PC-3 (cell line): ENCODE measurements at regions not wholly inside any gene's neighbourhood (a gene's known extent, or its start where the extent isn't known, plus 50 kb on each side); places are given as distances from the start of the nearest gene placed in this dataset.

Source experiments
- ATAC-seq: fragments of 200-7000 bp; cut with Tn5 transposase; 2 replicates; pipeline ENCODE4 v1.9.1; 2020; ENCODE audit warnings: mild to moderate bottlenecking, moderate library complexity
- BruUV-seq: library from RNA; stranded (reverse); fragments of 400-500 nt; replicated peaks from 2 replicates; lab custom pipeline; 2021; lab: Mats Ljungman, UMichigan
- CTCF ChIA-PET: fragments of 300-600 bp; sonication (Branson Sonifier 250); formaldehyde crosslinking; loops from one replicate; lab custom pipeline; 2022; ENCODE audit warnings: antibody characterized with exemption; lab: Charles Lee
- POLR2A ChIA-PET: fragments of 300-600 bp; sonication (Branson Sonifier 250); formaldehyde crosslinking; loops from one replicate; lab custom pipeline; 2022; ENCODE audit warnings: antibody characterized with exemption; ENCODE audit not compliant: unreplicated experiment; lab: Charles Lee
- DNase-seq: peaks from one replicate; pipeline ENCODE4 v3.0.0-alpha.2; 2015
- H2AFZ ChIP-seq: fragments of 300-600 bp; sonication (generic); 2 replicates; pipeline ENCODE4 v1.6.0; 2016; ENCODE audit warnings: antibody characterized with exemption, low read length
- H3F3A ChIP-seq: fragments of 300-600 bp; sonication (generic); one replicate; pipeline ENCODE4 v1.6.0; 2017; ENCODE audit warnings: antibody characterized with exemption, low read length, control low read depth, mild to moderate bottlenecking; ENCODE audit not compliant: unreplicated experiment
- H3K27ac ChIP-seq: fragments of 300-600 bp; sonication (generic); 2 replicates; pipeline ENCODE4 v1.5.1; 2016; ENCODE audit warnings: mild to moderate bottlenecking, low read length
- H3K27me3 ChIP-seq: fragments of 300-600 bp; sonication (generic); 2 replicates; pipeline ENCODE4 v1.6.1; 2016; ENCODE audit warnings: low read length, mixed read lengths
- H3K36me3 ChIP-seq: fragments of 300-600 bp; sonication (generic); 2 replicates; pipeline ENCODE4 v1.6.1; 2016; ENCODE audit warnings: low read depth, mixed run types, low read length, mixed read lengths
- H3K4me1 ChIP-seq: fragments of 300-600 bp; sonication (generic); 2 replicates; pipeline ENCODE4 v1.5.1; 2016; ENCODE audit warnings: low read length; ENCODE audit not compliant: insufficient read depth
- H3K4me2 ChIP-seq: fragments of 300-600 bp; sonication (generic); 2 replicates; pipeline ENCODE4 v1.6.0; 2016; ENCODE audit warnings: low read length
- H3K4me3 ChIP-seq: fragments of 300-600 bp; sonication (generic); 2 replicates; pipeline ENCODE4 v1.5.1; 2016; ENCODE audit warnings: mild to moderate bottlenecking, low read length, mixed read lengths
- H3K79me2 ChIP-seq: fragments of 300-600 bp; sonication (generic); 2 replicates; pipeline ENCODE4 v1.6.1; 2017; ENCODE audit warnings: low read length, mixed read lengths
- H3K9ac ChIP-seq: fragments of 300-600 bp; sonication (generic); 2 replicates; pipeline ENCODE4 v1.6.0; 2016; ENCODE audit warnings: mild to moderate bottlenecking, low read length
- H3K9me2 ChIP-seq: fragments of 300-600 bp; sonication (generic); replicated peaks from 2 replicates; pipeline ENCODE4 v1.6.1; 2016; ENCODE audit warnings: mixed run types, low read length, mixed read lengths
- H3K9me3 ChIP-seq: fragments of 300-600 bp; sonication (generic); 2 replicates; pipeline ENCODE4 v1.6.1; 2016; ENCODE audit warnings: low read length, mixed read lengths
- H4K20me1 ChIP-seq: fragments of 300-600 bp; sonication (generic); 2 replicates; pipeline ENCODE4 v1.6.1; 2016; ENCODE audit warnings: low read length, mixed read lengths
- CTCF ChIP-seq: fragments of 300-600 bp; sonication (generic); conservative IDR thresholded peaks from 2 replicates; pipeline ENCODE4 v1.5.1; 2017; ENCODE audit warnings: antibody characterized with exemption, low read depth, mild to moderate bottlenecking, low read length
- EZH2 ChIP-seq: fragments of 300-600 bp; sonication (generic); IDR thresholded peaks from one replicate; pipeline ENCODE4 v1.6.1; 2017; ENCODE audit warnings: antibody characterized with exemption, mild to moderate bottlenecking, low read length; ENCODE audit not compliant: unreplicated experiment
- EZH2phosphoT487 ChIP-seq: fragments of 300-600 bp; sonication (generic); IDR thresholded peaks from 2 replicates; pipeline ENCODE4 v1.6.1; 2018; ENCODE audit warnings: mild to moderate bottlenecking, antibody characterized with exemption, low read length, borderline replicate concordance
- intact Hi-C: fragments of 100-400 bp; cut with micrococcal nuclease; formaldehyde crosslinking; loops from 2 replicates; pipeline ENCODE4 v1.9.0; 2023

- BruUV-seq = no TSS peak
Observed at GRCh38 chr1:81314513-81315233, 486.1 kb upstream of the ADGRL2 start.

DNA sequence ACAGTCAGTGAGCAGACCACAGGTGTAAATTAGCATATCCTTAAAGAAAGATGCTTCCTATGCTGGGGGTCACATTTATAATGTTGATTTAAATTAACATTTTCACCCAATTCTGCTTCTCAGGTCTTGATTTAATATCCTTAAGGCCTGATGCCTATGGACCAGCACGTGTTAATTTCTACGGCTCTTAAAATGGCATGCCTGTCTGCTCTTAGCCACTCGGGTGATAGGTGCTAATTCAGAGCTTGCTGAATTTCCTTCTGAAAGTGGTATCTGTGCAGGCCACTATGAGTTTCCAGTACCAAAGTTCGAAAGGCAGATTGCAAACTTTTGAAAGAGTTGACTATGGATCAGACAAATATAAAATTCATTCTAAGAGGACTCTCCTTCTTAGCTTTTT is 487.4 kb upstream of the ADGRL2 start:
- H3K4me3 ChIP-seq = no peak overlapping the region
- H3K9me3 ChIP-seq = no peaks in the 10 kb centered on the region
- no peak overlapping the region for H2AFZ ChIP-seq
- no peaks in the 10 kb centered on the region for H4K20me1 ChIP-seq
- no peak for DNase-seq
- no peaks in the 10 kb centered on the region for H3K36me3 ChIP-seq
- no peaks in the 10 kb centered on the region for H3K9me2 ChIP-seq
- no peaks in the 10 kb centered on the region for H3K79me2 ChIP-seq
- POLR2A ChIA-PET = no interaction called here
- no peaks in the 10 kb centered on the region for H3F3A ChIP-seq
- CTCF ChIA-PET = no interaction called here
- H3K27ac ChIP-seq = no peak overlapping the region
- TF ChIP-seq EZH2 (no peak), EZH2phosphoT487 (no peak), CTCF (no peak)
- no peak overlapping the region for H3K4me2 ChIP-seq
- H3K4me1 ChIP-seq = no peaks in the 10 kb centered on the region
- peaks cover 48% of the 10 kb centered on the region for H3K27me3 ChIP-seq
- intact Hi-C loops = no loop called here
- no TSS peak for BruUV-seq
- H3K9ac ChIP-seq = no peak overlapping the region
- ATAC-seq = no peak

More at GRCh38 chr1:81314513-81315233, 486.1 kb upstream of the ADGRL2 start:
- no peak overlapping the region for H2AFZ ChIP-seq
- DNase-seq (no peak), ATAC-seq (peak; percentile 18; the same call in 1 of the 2 replicates)
- H3F3A ChIP-seq = no peaks in the 10 kb centered on the region
- ChIA-PET CTCF (no interaction called here), POLR2A (no interaction called here)
- no peaks in the 10 kb centered on the region for H4K20me1 ChIP-seq
- H3K9me3 ChIP-seq = no peaks in the 10 kb centered on the region
- H3K9me2 ChIP-seq = no peaks in the 10 kb centered on the region
- no peaks in the 10 kb centered on the region for H3K4me1 ChIP-seq
- no peak overlapping the region for H3K4me2 ChIP-seq
- no peak overlapping the region for H3K27ac ChIP-seq
- no peak for TF ChIP-seq EZH2
- H3K79me2 ChIP-seq = no peaks in the 10 kb centered on the region
- no peak overlapping the region for H3K9ac ChIP-seq
- intact Hi-C loops = no loop called here
- H3K4me3 ChIP-seq = no peak overlapping the region
- no peaks in the 10 kb centered on the region for H3K36me3 ChIP-seq
- H3K27me3 ChIP-seq = peaks cover 38% of the 10 kb centered on the region

GRCh38 chr1:81312272-81312754 is 488.4 kb upstream of the ADGRL2 start:
- H3K4me2 ChIP-seq = no peak overlapping the region
- no peak for ATAC-seq

More at GRCh38 chr1:81312272-81312754, 488.4 kb upstream of the ADGRL2 start:
- no peak overlapping the region for H3K27ac ChIP-seq
- DNase-seq = no peak
- H3K79me2 ChIP-seq = no peaks in the 10 kb centered on the region
- intact Hi-C loops = no loop called here
- no peaks in the 10 kb centered on the region for H3F3A ChIP-seq
- H4K20me1 ChIP-seq = no peaks in the 10 kb centered on the region
- no peak overlapping the region for H2AFZ ChIP-seq
- TF ChIP-seq EZH2 (no peak), EZH2phosphoT487 (no peak)
- no peaks in the 10 kb centered on the region for H3K4me1 ChIP-seq
- H3K9ac ChIP-seq = no peak overlapping the region
- H3K9me2 ChIP-seq = no peaks in the 10 kb centered on the region
- ChIA-PET CTCF (no interaction called here), POLR2A (no interaction called here)
- BruUV-seq = no TSS peak
- no peaks in the 10 kb centered on the region for H3K9me3 ChIP-seq
- H3K27me3 ChIP-seq = peaks cover 54% of the 10 kb centered on the region
- H3K4me3 ChIP-seq = no peak overlapping the region
- H3K36me3 ChIP-seq = no peaks in the 10 kb centered on the region
